ENCODE measurements at regions not wholly inside any gene's neighbourhood (a gene's known extent, or its start where the extent isn't known, plus 50 kb on each side); places are given as distances from the start of the nearest gene placed in this dataset.

- no peak for TF ChIP-seq CTCF (IDR thresholded peaks at IDR 0.05)
- DNase-seq: no peak
- Histone ChIP-seq H3K9me3 (no peaks in the 10 kb centered on the region), H3K27ac (no peak overlapping the region), H3K36me3 (no peaks in the 10 kb centered on the region), H3K27me3 (no peaks in the 10 kb centered on the region), H3K4me1 (no peaks in the 10 kb centered on the region), H3K4me3 (no peak overlapping the region)
- intact Hi-C loops (cut with DNase I; ENCODE audit: low total_unique reads): no loop called here
Measured at GRCh38 chr5:103724271-103724670, 161.7 kb upstream of the NUDT12 start.

- no peak for DNase-seq
- intact Hi-C loops (cut with DNase I; ENCODE audit: low total_unique reads): no loop called here
- H3K9me3 ChIP-seq: no peaks in the 10 kb centered on the region
- TF ChIP-seq CTCF (IDR thresholded peaks at IDR 0.05): no peak
- no peaks in the 10 kb centered on the region for H3K27me3 ChIP-seq
- no peak overlapping the region for H3K4me3 ChIP-seq
- no peak overlapping the region for H3K27ac ChIP-seq
- no peaks in the 10 kb centered on the region for H3K4me1 ChIP-seq
- H3K36me3 ChIP-seq: no peaks in the 10 kb centered on the region
Measured at GRCh38 chr5:103721183-103721582, 158.6 kb upstream of the NUDT12 start.

GRCh38 chr5:103718108-103718507 lies 155.5 kb upstream of the NUDT12 start:
- no peak for DNase-seq
- Histone ChIP-seq H3K27ac (no peak overlapping the region), H3K36me3 (no peaks in the 10 kb centered on the region), H3K4me1 (no peaks in the 10 kb centered on the region), H3K27me3 (no peaks in the 10 kb centered on the region), H3K4me3 (no peak overlapping the region), H3K9me3 (no peaks in the 10 kb centered on the region)
- intact Hi-C loops (cut with DNase I; ENCODE audit: low total_unique reads): no loop called here
- no peak for TF ChIP-seq CTCF (IDR thresholded peaks at IDR 0.05)

- intact Hi-C loops (cut with DNase I; ENCODE audit: low total_unique reads): no loop called here
Measured at GRCh38 chr5:103708601-103709000, 146.0 kb upstream of the NUDT12 start.

GRCh38 chr5:103706939-103707682 lies 144.5 kb upstream of the NUDT12 start:
- intact Hi-C loops (cut with DNase I; ENCODE audit: low total_unique reads): no loop called here
- no peaks in the 10 kb centered on the region for H3K36me3 ChIP-seq
- no peak overlapping the region for H3K4me3 ChIP-seq
- no peaks in the 10 kb centered on the region for H3K27me3 ChIP-seq
- H3K9me3 ChIP-seq: no peaks in the 10 kb centered on the region
- TF ChIP-seq CTCF (IDR thresholded peaks at IDR 0.05): no peak
- H3K27ac ChIP-seq: no peak overlapping the region
- H3K4me1 ChIP-seq: no peaks in the 10 kb centered on the region
- DNase-seq: no peak

More at GRCh38 chr5:103708601-103709000, 146.0 kb upstream of the NUDT12 start:
- Histone ChIP-seq H3K4me1 (no peaks in the 10 kb centered on the region), H3K9me3 (no peaks in the 10 kb centered on the region), H3K36me3 (no peaks in the 10 kb centered on the region), H3K27me3 (no peaks in the 10 kb centered on the region), H3K4me3 (no peak overlapping the region), H3K27ac (no peak overlapping the region)
- DNase-seq: no peak
- no peak for TF ChIP-seq CTCF (IDR thresholded peaks at IDR 0.05)
